ENCODE measurements at regions not wholly inside any gene's neighbourhood (a gene's known extent, or its start where the extent isn't known, plus 50 kb on each side); places are given as distances from the start of the nearest gene placed in this dataset.

GRCh38 chr3:124602980-124603627 lies 127.1 kb upstream of the UMPS start:
- no peak overlapping the region for H3K56ac ChIP-seq (replicated peaks; ENCODE audit: insufficient read length, low read depth, low read length)
- H3K18ac ChIP-seq (ENCODE audit: extremely low read depth, low read length) = no peak overlapping the region
- no peaks in the 10 kb centered on the region for H3K79me1 ChIP-seq (ENCODE audit: low read depth, low read length)
- no peak overlapping the region for H3K4me2 ChIP-seq (ENCODE audit: insufficient read depth in 1 of 2, low read depth in 2 of 2, low read length in 2 of 2)
- H3K4me1 ChIP-seq (replicated peaks in 1 of 4; ENCODE audit: control insufficient read depth in 3 of 4, insufficient read depth in 4 of 4, low read length in 3 of 4) = no peaks in the 10 kb centered on the region
- H3K36me3 ChIP-seq (ENCODE audit: control insufficient read depth in 2 of 4, insufficient read depth in 4 of 4, low read length in 3 of 4) = no peaks in the 10 kb centered on the region
- ChIA-PET CTCF (ENCODE audit: partially characterized antibody) (interaction anchor here (0.6 to 1.5 kb wide), 5 partner anchors 8 to 523 kb away, joined by 3 to 4 read pairs (median 4); no protein-coding TSS in a partner anchor), POLR2A (ENCODE audit: partially characterized antibody) (no interaction called here)
- no peak overlapping the region for H2BK5ac ChIP-seq (ENCODE audit: low read depth, low read length)
- H2BK12ac ChIP-seq (ENCODE audit: low read depth, low read length) = no peak overlapping the region
- no peak overlapping the region for H3K9ac ChIP-seq (replicated peaks in 1 of 4; ENCODE audit: extremely low read depth in 1 of 4, low read depth in 3 of 4, low read length in 3 of 4)
- H3K27me3 ChIP-seq (replicated peaks in 1 of 4; ENCODE audit: control insufficient read depth in 3 of 4, extremely low read depth in 1 of 4, insufficient read depth in 3 of 4, low read length in 3 of 4) = no peaks in the 10 kb centered on the region
- FAIRE-seq (no peak), DNase-seq (ENCODE audit: low read depth in 1 of 2, low spot score in 2 of 2) (no peak)
- no peak overlapping the region for H3K4ac ChIP-seq (replicated peaks; ENCODE audit: insufficient read length, low read depth, low read length)
- H4K5ac ChIP-seq (ENCODE audit: insufficient read length, low read depth, low read length) = no peak overlapping the region
- H3K14ac ChIP-seq (ENCODE audit: insufficient read length) = no peak overlapping the region
- no peak overlapping the region for H4K8ac ChIP-seq (ENCODE audit: extremely low read depth, insufficient read depth, low read length)
- no peak overlapping the region for H4K91ac ChIP-seq (replicated peaks; ENCODE audit: insufficient read length, low read length)
- no peak overlapping the region for H3K4me3 ChIP-seq (ENCODE audit: extremely low read depth in 1 of 4, insufficient read depth in 2 of 4, low read depth in 3 of 4, low read length in 4 of 4)
- no peak overlapping the region for H2AK5ac ChIP-seq (ENCODE audit: low read depth, low read length)
- no peak overlapping the region for H2BK15ac ChIP-seq (ENCODE audit: low read length)
- H3K27ac ChIP-seq (ENCODE audit: low read depth, low read length) = no peak overlapping the region
- no peaks in the 10 kb centered on the region for H4K20me1 ChIP-seq (replicated peaks in 1 of 2; ENCODE audit: control insufficient read depth in 1 of 2, insufficient read depth in 2 of 2, low read length in 2 of 2)
- WGBS, 2 experiments (ENCODE audit: extremely low coverage in 1 of 2, insufficient coverage in 1 of 2, insufficient read length in 1 of 2, insufficient replicate concordance in 2 of 2, low coverage in 1 of 2, low lambda C conversion rate in 2 of 2, missing lambda C conversion rate in 1 of 2) = 79% methylated on average over 5 of the region's 5 CpGs; no CpG with 5 or more reads in 1 of the 2 experiments
- H2BK120ac ChIP-seq (replicated peaks; ENCODE audit: low read depth, low read length) = no peak overlapping the region
- no peak for TF ChIP-seq CTBP2 (IDR thresholded peaks at IDR 0.05; ENCODE audit: borderline replicate concordance, insufficient read depth, insufficient read length, low read length)
- TF ChIP-seq RAD21 (IDR thresholded peaks at IDR 0.05 in 1 of 2, conservative IDR thresholded peaks at IDR 0.05 in 1 of 2; ENCODE audit: low read depth in 2 of 2, low read length in 2 of 2) = no peak
- no peak for TF ChIP-seq ASH2L (IDR thresholded peaks at IDR 0.05; ENCODE audit: low read length)
- no peak overlapping the region for H3K23ac ChIP-seq (ENCODE audit: insufficient read length)
- H3K9me3 ChIP-seq (ENCODE audit: insufficient read depth in 2 of 2, low read depth in 1 of 2, low read length in 1 of 2) = no peaks in the 10 kb centered on the region
- H2BK20ac ChIP-seq (ENCODE audit: low read length) = no peak overlapping the region
- no peaks in the 10 kb centered on the region for H3K79me2 ChIP-seq (ENCODE audit: control insufficient read depth in 1 of 2, insufficient read depth in 2 of 2, low read length in 2 of 2)
- H3K23me2 ChIP-seq (ENCODE audit: low read depth, low read length) = no peaks in the 10 kb centered on the region; the same call in 1 of the 2 replicates
- no peak overlapping the region for H2AFZ ChIP-seq (ENCODE audit: low read length)
